HG03354 (cell line): ENCODE measurements at regions not wholly inside any gene's neighbourhood (a gene's known extent, or its start where the extent isn't known, plus 50 kb on each side); places are given as distances from the start of the nearest gene placed in this dataset.

Experiments
- ATAC-seq: cut with Tn5 transposase; IDR thresholded peaks from one replicate; pipeline ENCODE4 v1.9.1; 2021; ENCODE audit warnings: mild to moderate bottlenecking; ENCODE audit not compliant: unreplicated experiment, poor library complexity, severe bottlenecking

GRCh38 chr5:4627131-4627530 is 513.0 kb upstream of the ADAMTS16 start:
- no peak for ATAC-seq

GRCh38 chr5:4627929-4628328 is 512.2 kb upstream of the ADAMTS16 start:
- no peak for ATAC-seq

GRCh38 chr5:4628645-4629385 is 511.3 kb upstream of the ADAMTS16 start:
- no peak for ATAC-seq

GRCh38 chr5:4630031-4630430 is 510.1 kb upstream of the ADAMTS16 start:
- ATAC-seq = no peak

- ATAC-seq = no peak
Observed at GRCh38 chr5:4634342-4634741, 505.8 kb upstream of the ADAMTS16 start.

GRCh38 chr5:4636378-4636777 is 503.8 kb upstream of the ADAMTS16 start:
- no peak for ATAC-seq

GRCh38 chr5:4639946-4640345 is 500.2 kb upstream of the ADAMTS16 start:
- no peak for ATAC-seq

- no peak for ATAC-seq
Observed at GRCh38 chr5:4640795-4641194, 499.3 kb upstream of the ADAMTS16 start.

GRCh38 chr5:4642525-4642924 is 497.6 kb upstream of the ADAMTS16 start:
- ATAC-seq = no peak

GRCh38 chr5:4643190-4643589 is 496.9 kb upstream of the ADAMTS16 start:
- no peak for ATAC-seq

GRCh38 chr5:4643960-4644359 is 496.2 kb upstream of the ADAMTS16 start:
- ATAC-seq = no peak

GRCh38 chr5:4646715-4647375 is 493.3 kb upstream of the ADAMTS16 start:
- ATAC-seq = no peak

- ATAC-seq = no peak
Observed at GRCh38 chr5:4647955-4648354, 492.2 kb upstream of the ADAMTS16 start.

GRCh38 chr5:4651806-4652565 is 488.1 kb upstream of the ADAMTS16 start:
- no peak for ATAC-seq

- ATAC-seq = no peak
Observed at GRCh38 chr5:4653475-4653874, 486.7 kb upstream of the ADAMTS16 start.

- ATAC-seq = no peak
Observed at GRCh38 chr5:4659851-4660250, 480.3 kb upstream of the ADAMTS16 start.

- ATAC-seq = no peak
Observed at GRCh38 chr5:4661326-4661725, 478.8 kb upstream of the ADAMTS16 start.

GRCh38 chr5:4661836-4662235 is 478.3 kb upstream of the ADAMTS16 start:
- no peak for ATAC-seq

- ATAC-seq = no peak
Observed at GRCh38 chr5:4662756-4663155, 477.4 kb upstream of the ADAMTS16 start.

GRCh38 chr5:4665911-4666310 is 474.2 kb upstream of the ADAMTS16 start:
- ATAC-seq = no peak

GRCh38 chr5:4674166-4674565 is 466.0 kb upstream of the ADAMTS16 start:
- ATAC-seq = no peak
